K562 (cell line): ENCODE measurements at regions not wholly inside any gene's neighbourhood (a gene's known extent, or its start where the extent isn't known, plus 50 kb on each side); places are given as distances from the start of the nearest gene placed in this dataset.

Experiments
- ATAC-seq: fragments of 200-7000 bp; cut with Tn5 transposase; 3 replicates; pipeline ENCODE4 v1.9.1; 2020; ENCODE audit warnings: moderate library complexity
- BruUV-seq: library from RNA; stranded (reverse); fragments of 400-500 nt; replicated peaks from 2 replicates; lab custom pipeline; 2021; lab: Mats Ljungman, UMichigan
- CTCF ChIA-PET: fragments of 300-600 bp; formaldehyde crosslinking; extraction: SDS; loops from one replicate; lab custom pipeline; 2021; ENCODE audit warnings: low intra/inter-chr PET ratio; lab: Yijun Ruan, JAX
- POLR2A ChIA-PET: fragments of 300-600, 350-650 bp; sonication (Branson Sonifier 250); formaldehyde crosslinking; extraction: SDS; loops from one replicate; lab custom pipeline; 2021; ENCODE audit warnings: antibody characterized with exemption, inconsistent platforms; lab: Yijun Ruan, JAX
- DNase-seq, 4 experiments: peaks; one replicate each; pipeline versions ENCODE4 v3.0.0 to v3.0.0-alpha.2; 2011 to 2018; ENCODE audit warnings: low spot score in 3 of 4, mixed read lengths in 3 of 4; ENCODE audit errors: extremely low read depth in 1 of 4
- FAIRE-seq: peaks from 2 replicates; lab custom pipeline; 2011; peaks lifted over from hg19 to GRCh38; lab: Jason Lieb, UNC
- H2AFZ ChIP-seq: 2 replicates; pipeline ENCODE4 v1.6.0; 2011; ENCODE audit warnings: low read depth, low read length, control low read depth, inconsistent platforms
- H3K27ac ChIP-seq: fragments of 200-600 bp; 3 replicates; pipeline ENCODE4 v1.8.0; 2011; ENCODE audit warnings: low read depth, mild to moderate bottlenecking, control low read depth, inconsistent platforms, low read length, moderate library complexity, mixed read lengths; ENCODE audit errors: extremely low read depth
- H3K27me3 ChIP-seq, 2 experiments: fragments of 300-600 bp in 1 of 2; 2 replicates in 1 of 2; 3 replicates in 1 of 2; pipeline versions ENCODE4 v1.6.0 to v1.8.0; 2011; ENCODE audit warnings: inconsistent platforms in 2 of 2, low read length in 2 of 2, mild to moderate bottlenecking in 1 of 2, mixed read lengths in 1 of 2, moderate library complexity in 1 of 2; ENCODE audit not compliant: control insufficient read depth in 2 of 2, insufficient read depth in 2 of 2
- H3K36me3 ChIP-seq: fragments of 300-600 bp; 3 replicates; pipeline ENCODE4 v1.8.0; 2011; ENCODE audit warnings: mild to moderate bottlenecking, low read length, inconsistent platforms; ENCODE audit not compliant: control insufficient read depth, insufficient read depth
- H3K4me1 ChIP-seq, 2 experiments: fragments of 200-600 bp in 1 of 2; replicated peaks in 1 of 2; 2 replicates in 1 of 2; 3 replicates in 1 of 2; pipeline versions ENCODE4 v1.5.1 to v1.8.0; 2011; ENCODE audit warnings: inconsistent platforms in 2 of 2, low read length in 2 of 2, mild to moderate bottlenecking in 1 of 2, mixed read lengths in 1 of 2, moderate library complexity in 1 of 2; ENCODE audit not compliant: control insufficient read depth in 2 of 2, insufficient read depth in 2 of 2
- H3K4me2 ChIP-seq: 2 replicates; pipeline ENCODE4 v1.6.1; 2011; ENCODE audit warnings: low read length, control low read depth, inconsistent platforms, mixed read lengths; ENCODE audit not compliant: insufficient read depth
- H3K4me3 ChIP-seq: fragments of 200-600 bp; sonication (generic), shearing (Covaris generic); 2 replicates; pipeline ENCODE4 v1.5.1; 2016; ENCODE audit warnings: control low read depth, inconsistent platforms
- H3K79me2 ChIP-seq: fragments of 200-600 bp; 3 replicates; pipeline ENCODE4 v1.8.0; 2011; ENCODE audit warnings: low read length, inconsistent platforms; ENCODE audit not compliant: control insufficient read depth, insufficient read depth
- H3K9ac ChIP-seq, 2 experiments: 2 replicates each; pipeline versions ENCODE4 v1.6.0 to v1.6.1; 2011; ENCODE audit warnings: low read depth in 2 of 2, low read length in 2 of 2, control low read depth in 1 of 2, inconsistent platforms in 1 of 2, mild to moderate bottlenecking in 1 of 2, mixed read lengths in 1 of 2; ENCODE audit not compliant: insufficient read depth in 1 of 2
- H3K9me1 ChIP-seq: one replicate; pipeline ENCODE4 v1.6.0; 2011; ENCODE audit warnings: inconsistent platforms, mild to moderate bottlenecking, low read length, moderate library complexity; ENCODE audit not compliant: control insufficient read depth, insufficient read depth
- H3K9me3 ChIP-seq: replicated peaks from 2 replicates; pipeline ENCODE4 v1.5.1; 2011; ENCODE audit warnings: low read depth, low read length, inconsistent platforms; ENCODE audit not compliant: control insufficient read depth, insufficient read depth
- H4K20me1 ChIP-seq: replicated peaks from 2 replicates; pipeline ENCODE4 v1.6.1; 2011; ENCODE audit warnings: low read length, inconsistent platforms, mixed read lengths; ENCODE audit not compliant: control insufficient read depth, insufficient read depth
- ELK1 ChIP-seq: sonication (generic); formaldehyde crosslinking; IDR thresholded peaks from 2 replicates; pipeline ENCODE4 v1.8.1; 2022; ENCODE audit warnings: missing genetic modification reagents
- FOXK2 ChIP-seq, 2 experiments: fragments of 450-650 bp; IDR thresholded peaks in 1 of 2; conservative IDR thresholded peaks in 1 of 2; 2 replicates each; pipeline ENCODE4 v1.6.1; 2016; ENCODE audit warnings: low read depth in 2 of 2, mild to moderate bottlenecking in 1 of 2
- HES1 ChIP-seq: fragments of 450-650 bp; IDR thresholded peaks from 2 replicates; pipeline ENCODE4 v1.6.1; 2016; ENCODE audit warnings: low read depth, mild to moderate bottlenecking, moderate library complexity
- HMG20B ChIP-seq: fragments of 250-450 bp; sonication (Bioruptor Pico); IDR thresholded peaks from 2 replicates; pipeline ENCODE4 v1.5.0; 2021; ENCODE audit warnings: mild to moderate bottlenecking
- IRF9 ChIP-seq: fragments of 450-650 bp; IDR thresholded peaks from 2 replicates; pipeline ENCODE4 v1.6.1; 2016; ENCODE audit warnings: missing biosample characterization, missing genetic modification characterization
- KAT7 ChIP-seq: sonication (generic); formaldehyde crosslinking; IDR thresholded peaks from 2 replicates; pipeline ENCODE4 v1.8.0; 2022; ENCODE audit warnings: missing genetic modification reagents, mild to moderate bottlenecking, borderline replicate concordance
- RBM25 ChIP-seq: fragments of 200-400 bp; formaldehyde crosslinking; IDR thresholded peaks from 2 replicates; pipeline ENCODE4 v1.6.1; 2018; ENCODE audit warnings: low read length, low read depth, moderate library complexity; ENCODE audit not compliant: severe bottlenecking
- SIN3A ChIP-seq, 2 experiments: fragments of 150-350 bp in 1 of 2; IDR thresholded peaks; 2 replicates each; pipeline ENCODE4 v1.6.1; 2011 to 2016; ENCODE audit warnings: borderline replicate concordance in 2 of 2, low read depth in 2 of 2, low read length in 2 of 2, mild to moderate bottlenecking in 2 of 2, moderate library complexity in 2 of 2; ENCODE audit not compliant: control insufficient read depth in 1 of 2
- THAP12 ChIP-seq: fragments of 250-450 bp; sonication (Bioruptor Pico); IDR thresholded peaks from 2 replicates; pipeline ENCODE4 v1.9.0; 2021; ENCODE audit warnings: mild to moderate bottlenecking, inconsistent platforms
- ZKSCAN1 ChIP-seq: fragments of 150-350 bp; IDR thresholded peaks from 2 replicates; pipeline ENCODE4 v1.6.1; 2016; ENCODE audit warnings: low read depth, low read length
- ZNF133 ChIP-seq: fragments of 250-450 bp; sonication (Bioruptor Pico); IDR thresholded peaks from 2 replicates; pipeline ENCODE4 v1.4.0; 2020; ENCODE audit warnings: mild to moderate bottlenecking
- ZNF644 ChIP-seq: fragments of 200-800 bp; sonication (Bioruptor generic); IDR thresholded peaks from 2 replicates; pipeline ENCODE4 v1.6.1; 2016; ENCODE audit warnings: low read depth, missing genetic modification characterization, missing compliant biosample characterization
- ZSCAN29 ChIP-seq: fragments of 450-650 bp; IDR thresholded peaks from 2 replicates; pipeline ENCODE4 v1.6.1; 2017
- in situ Hi-C: fragments of 300-500 bp; cut with MboI; formaldehyde crosslinking; loops from 4 replicates; pipeline ENCODE4 v1.15.0; 2018; ENCODE audit warnings: inconsistent platforms, mixed read lengths
- intact Hi-C: fragments of 100-400 bp; cut with micrococcal nuclease; formaldehyde crosslinking; loops from 2 replicates; pipeline ENCODE4 v1.14.2; 2022

- Histone ChIP-seq H3K79me2 (no peaks in the 10 kb centered on the region), H3K4me1 (no peaks in the 10 kb centered on the region), H2AFZ (no peak overlapping the region), H3K27ac (no peak overlapping the region), H3K9ac (no peak overlapping the region), H4K20me1 (no peaks in the 10 kb centered on the region), H3K9me1 (no peaks in the 10 kb centered on the region), H3K4me3 (no peak overlapping the region), H3K27me3 (no peaks in the 10 kb centered on the region), H3K9me3 (no peaks in the 10 kb centered on the region), H3K4me2 (no peak overlapping the region), H3K36me3 (no peaks in the 10 kb centered on the region)
- ChIA-PET CTCF (no interaction called here), POLR2A (no interaction called here)
- FAIRE-seq, result no peak
- BruUV-seq, result no TSS peak
- in situ Hi-C loops, result no loop called here
- no peak for TF ChIP-seq HMG20B (CRISPR knock-in tag)
- TF ChIP-seq ZKSCAN1, result no peak
- no peak for TF ChIP-seq IRF9 (tag)
- TF ChIP-seq ZNF644 (tag), result no peak
- no peak for TF ChIP-seq ZNF133
- no peak for TF ChIP-seq KAT7 (CRISPR knock-in tag)
- no peak for TF ChIP-seq FOXK2 (conservative IDR thresholded peaks at IDR 0.05 in 1 of 2, IDR thresholded peaks at IDR 0.05 in 1 of 2; ENCODE audit: low read depth in 2 of 2)
- TF ChIP-seq ELK1 (CRISPR knock-in tag), result no peak
- no peak for TF ChIP-seq SIN3A (IDR thresholded peaks at IDR 0.05; ENCODE audit: borderline replicate concordance in 2 of 2, control insufficient read depth in 1 of 2, low read depth in 2 of 2, low read length in 2 of 2)
- no peak for TF ChIP-seq ZSCAN29
- TF ChIP-seq RBM25, result no peak
- TF ChIP-seq THAP12, result no peak
- no peak for TF ChIP-seq HES1
- ATAC-seq, result no peak
- DNase-seq, result no peak
- intact Hi-C loops, result no loop called here
Measured at GRCh38 chr2:52597346-52597745, 1170.3 kb upstream of the CHAC2 start.
